K562 (cell line): ENCODE measurements at regions not wholly inside any gene's neighbourhood (a gene's known extent, or its start where the extent isn't known, plus 50 kb on each side); places are given as distances from the start of the nearest gene placed in this dataset.

Experiments used
- CBX2 ChIP-seq: fragments of 200-600 bp; sonication (generic); IDR thresholded peaks from one replicate; pipeline ENCODE4 v1.6.1; 2012; ENCODE audit warnings: mild to moderate bottlenecking, low read length, inconsistent platforms; ENCODE audit not compliant: insufficient read depth, poor library complexity, severe bottlenecking
- CCNT2 ChIP-seq: IDR thresholded peaks from 2 replicates; pipeline ENCODE4 v1.6.1; 2011; ENCODE audit warnings: borderline replicate concordance, low read depth, mild to moderate bottlenecking, moderate library complexity, mixed read lengths, low read length; ENCODE audit not compliant: insufficient read length; ENCODE audit errors: extremely low read depth
- HDGF ChIP-seq: fragments of 450-650 bp; IDR thresholded peaks from 2 replicates; pipeline ENCODE4 v1.6.1; 2016
- NR2C2 ChIP-seq, 2 experiments: fragments of 200-800 bp in 1 of 2; sonication (Bioruptor generic) in 1 of 2; sonication (generic) in 1 of 2; formaldehyde crosslinking in 1 of 2; IDR thresholded peaks; 2 replicates each; pipeline versions ENCODE4 v1.6.1 to v1.8.0; 2016 to 2022; ENCODE audit warnings: mild to moderate bottlenecking in 1 of 2, missing compliant biosample characterization in 1 of 2, missing genetic modification characterization in 1 of 2, missing genetic modification reagents in 1 of 2
- POLR2A ChIP-seq: fragments of 450-650 bp; conservative IDR thresholded peaks from 2 replicates; pipeline ENCODE4 v1.6.1; 2016
- THRA ChIP-seq: fragments of 450-650 bp; IDR thresholded peaks from 2 replicates; pipeline ENCODE4 v1.6.1; 2017; ENCODE audit warnings: mild to moderate bottlenecking, moderate library complexity
- TF ChIP-seq, protein P1 (sequence below): fragments of 450-650 bp; IDR thresholded peaks from 2 replicates; pipeline ENCODE4 v1.6.1; 2016; ENCODE audit warnings: borderline replicate concordance
- TF ChIP-seq, protein P2 (sequence below), 2 experiments: fragments of 450-650 bp in 1 of 2; sonication (generic) in 1 of 2; formaldehyde crosslinking in 1 of 2; IDR thresholded peaks; 2 replicates each; pipeline versions ENCODE4 v1.7.1 to v1.9.0; 2016 to 2022; ENCODE audit warnings: inconsistent platforms in 1 of 2, mild to moderate bottlenecking in 1 of 2, missing genetic modification reagents in 1 of 2

DNA sequence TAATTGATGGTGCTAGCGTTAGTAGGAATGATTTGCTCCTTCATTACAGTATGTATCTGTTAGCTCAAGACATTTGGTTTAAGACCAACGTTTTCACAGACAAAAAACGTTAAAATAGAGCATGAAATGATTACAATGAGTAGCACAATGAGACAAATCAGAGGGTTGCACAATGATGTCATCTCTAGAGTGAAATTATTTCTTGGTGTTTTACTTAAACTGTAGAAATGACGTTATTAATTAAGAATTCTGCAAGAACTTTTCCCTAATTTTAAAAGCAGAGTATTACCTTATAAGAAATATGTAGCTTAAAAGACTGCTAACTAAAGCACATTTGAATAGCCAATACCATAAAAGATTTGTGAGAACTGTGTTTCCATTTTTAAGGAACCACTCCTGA is 373.4 kb upstream of the KIF2B start (continued):
- TF ChIP-seq THRA (no peak), CBX2 (no peak), NR2C2 (CRISPR knock-in tag; IDR thresholded peaks at IDR 0.05) (no peak), NR2C2 (tag; IDR thresholded peaks at IDR 0.05) (no peak), POLR2A (no peak), HDGF (no peak), CCNT2 (no peak)
- TF ChIP-seq, protein P1, sequence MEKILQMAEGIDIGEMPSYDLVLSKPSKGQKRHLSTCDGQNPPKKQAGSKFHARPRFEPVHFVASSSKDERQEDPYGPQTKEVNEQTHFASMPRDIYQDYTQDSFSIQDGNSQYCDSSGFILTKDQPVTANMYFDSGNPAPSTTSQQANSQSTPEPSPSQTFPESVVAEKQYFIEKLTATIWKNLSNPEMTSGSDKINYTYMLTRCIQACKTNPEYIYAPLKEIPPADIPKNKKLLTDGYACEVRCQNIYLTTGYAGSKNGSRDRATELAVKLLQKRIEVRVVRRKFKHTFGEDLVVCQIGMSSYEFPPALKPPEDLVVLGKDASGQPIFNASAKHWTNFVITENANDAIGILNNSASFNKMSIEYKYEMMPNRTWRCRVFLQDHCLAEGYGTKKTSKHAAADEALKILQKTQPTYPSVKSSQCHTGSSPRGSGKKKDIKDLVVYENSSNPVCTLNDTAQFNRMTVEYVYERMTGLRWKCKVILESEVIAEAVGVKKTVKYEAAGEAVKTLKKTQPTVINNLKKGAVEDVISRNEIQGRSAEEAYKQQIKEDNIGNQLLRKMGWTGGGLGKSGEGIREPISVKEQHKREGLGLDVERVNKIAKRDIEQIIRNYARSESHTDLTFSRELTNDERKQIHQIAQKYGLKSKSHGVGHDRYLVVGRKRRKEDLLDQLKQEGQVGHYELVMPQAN: no peak
- TF ChIP-seq, protein P2, sequence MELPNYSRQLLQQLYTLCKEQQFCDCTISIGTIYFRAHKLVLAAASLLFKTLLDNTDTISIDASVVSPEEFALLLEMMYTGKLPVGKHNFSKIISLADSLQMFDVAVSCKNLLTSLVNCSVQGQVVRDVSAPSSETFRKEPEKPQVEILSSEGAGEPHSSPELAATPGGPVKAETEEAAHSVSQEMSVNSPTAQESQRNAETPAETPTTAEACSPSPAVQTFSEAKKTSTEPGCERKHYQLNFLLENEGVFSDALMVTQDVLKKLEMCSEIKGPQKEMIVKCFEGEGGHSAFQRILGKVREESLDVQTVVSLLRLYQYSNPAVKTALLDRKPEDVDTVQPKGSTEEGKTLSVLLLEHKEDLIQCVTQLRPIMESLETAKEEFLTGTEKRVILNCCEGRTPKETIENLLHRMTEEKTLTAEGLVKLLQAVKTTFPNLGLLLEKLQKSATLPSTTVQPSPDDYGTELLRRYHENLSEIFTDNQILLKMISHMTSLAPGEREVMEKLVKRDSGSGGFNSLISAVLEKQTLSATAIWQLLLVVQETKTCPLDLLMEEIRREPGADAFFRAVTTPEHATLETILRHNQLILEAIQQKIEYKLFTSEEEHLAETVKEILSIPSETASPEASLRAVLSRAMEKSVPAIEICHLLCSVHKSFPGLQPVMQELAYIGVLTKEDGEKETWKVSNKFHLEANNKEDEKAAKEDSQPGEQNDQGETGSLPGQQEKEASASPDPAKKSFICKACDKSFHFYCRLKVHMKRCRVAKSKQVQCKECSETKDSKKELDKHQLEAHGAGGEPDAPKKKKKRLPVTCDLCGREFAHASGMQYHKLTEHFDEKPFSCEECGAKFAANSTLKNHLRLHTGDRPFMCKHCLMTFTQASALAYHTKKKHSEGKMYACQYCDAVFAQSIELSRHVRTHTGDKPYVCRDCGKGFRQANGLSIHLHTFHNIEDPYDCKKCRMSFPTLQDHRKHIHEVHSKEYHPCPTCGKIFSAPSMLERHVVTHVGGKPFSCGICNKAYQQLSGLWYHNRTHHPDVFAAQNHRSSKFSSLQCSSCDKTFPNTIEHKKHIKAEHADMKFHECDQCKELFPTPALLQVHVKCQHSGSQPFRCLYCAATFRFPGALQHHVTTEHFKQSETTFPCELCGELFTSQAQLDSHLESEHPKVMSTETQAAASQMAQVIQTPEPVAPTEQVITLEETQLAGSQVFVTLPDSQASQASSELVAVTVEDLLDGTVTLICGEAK (IDR thresholded peaks at IDR 0.05): no peak
- TF ChIP-seq, protein P2 (CRISPR knock-in tag; IDR thresholded peaks at IDR 0.05): no peak
